ENCODE measurements at regions not wholly inside any gene's neighbourhood (a gene's known extent, or its start where the extent isn't known, plus 50 kb on each side); places are given as distances from the start of the nearest gene placed in this dataset.

DNA sequence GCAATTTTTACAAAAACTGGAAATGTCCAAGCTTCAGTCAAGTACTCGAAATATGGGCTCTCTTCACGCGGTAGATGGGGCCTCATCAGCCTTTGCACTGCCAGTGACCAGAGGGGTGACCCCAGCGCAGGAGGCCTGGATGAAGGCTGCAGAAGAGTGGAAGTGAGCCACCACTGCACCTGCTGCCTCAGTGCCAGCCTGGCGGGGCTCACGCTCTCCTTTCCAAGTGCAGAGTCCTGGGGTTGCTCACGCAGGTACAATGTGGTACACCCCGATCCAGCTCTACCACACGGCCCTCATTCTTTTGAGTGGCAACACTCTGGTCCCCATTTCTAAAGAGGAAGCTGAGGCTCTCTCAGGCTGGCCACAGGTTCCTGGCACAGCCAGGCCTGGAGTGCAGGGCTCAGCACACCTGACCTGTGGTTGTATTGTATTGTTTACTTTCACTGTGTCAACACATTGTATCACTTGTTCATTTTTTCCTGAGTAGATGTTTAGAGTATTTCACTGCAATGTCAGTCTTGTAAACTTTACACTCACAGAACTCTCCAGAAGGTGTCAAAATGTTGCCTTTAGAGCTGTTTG is 97.3 kb upstream of the SOX1 start:
- TF ChIP-seq GATA2 (IDR thresholded peaks at IDR 0.05; ENCODE audit: low read depth, low read length) = no peak
- no peak for TF ChIP-seq GATA3 (IDR thresholded peaks at IDR 0.05; ENCODE audit: low read depth, low read length)

Measured in SH-SY5Y (cell line).